ENCODE measurements at regions not wholly inside any gene's neighbourhood (a gene's known extent, or its start where the extent isn't known, plus 50 kb on each side); places are given as distances from the start of the nearest gene placed in this dataset.

GRCh38 chr3:157794771-157795170 lies 291.6 kb upstream of the VEPH1 start:
- no peak overlapping the region for H3K23ac ChIP-seq (ENCODE audit: insufficient read length)
- WGBS, 2 experiments (ENCODE audit: extremely low coverage in 1 of 2, insufficient coverage in 1 of 2, insufficient read length in 1 of 2, insufficient replicate concordance in 2 of 2, low coverage in 1 of 2, low lambda C conversion rate in 2 of 2, missing lambda C conversion rate in 1 of 2) = 95% methylated on average over 1 of the region's 1 CpG; no CpG with 5 or more reads in 1 of the 2 experiments
- H3K79me1 ChIP-seq (ENCODE audit: low read depth, low read length) = no peaks in the 10 kb centered on the region
- no peak overlapping the region for H2BK120ac ChIP-seq (replicated peaks; ENCODE audit: low read depth, low read length)
- DNase-seq (ENCODE audit: low read depth in 1 of 2, low spot score in 2 of 2) (no peak), FAIRE-seq (no peak)
- H3K9me3 ChIP-seq (ENCODE audit: insufficient read depth in 2 of 2, low read depth in 1 of 2, low read length in 1 of 2) = no peaks in the 10 kb centered on the region
- H3K27me3 ChIP-seq (replicated peaks in 1 of 4; ENCODE audit: control insufficient read depth in 3 of 4, extremely low read depth in 1 of 4, insufficient read depth in 3 of 4, low read length in 3 of 4) = 0 out of 7 replicates have a peak, but pooled peaks cover 0 to 2% (median 0%) of the 10 kb centered on the region in 4 experiments
- TF ChIP-seq EGR1 (IDR thresholded peaks at IDR 0.05; ENCODE audit: borderline replicate concordance, low read depth, low read length) = no peak
- no peak for TF ChIP-seq POLR2AphosphoS5 (IDR thresholded peaks at IDR 0.05; ENCODE audit: low read depth, low read length)
- no peak for TF ChIP-seq JUND (IDR thresholded peaks at IDR 0.05; ENCODE audit: low read length)
- TF ChIP-seq CREB1 (IDR thresholded peaks at IDR 0.05) = no peak
- no peak for TF ChIP-seq KDM4A (IDR thresholded peaks at IDR 0.05; ENCODE audit: low read depth, low read length, severe bottlenecking)
- TF ChIP-seq CHD1 (IDR thresholded peaks at IDR 0.05; ENCODE audit: low read depth, low read length) = no peak
- no peak for TF ChIP-seq BCL11A (IDR thresholded peaks at IDR 0.05; ENCODE audit: low read depth in 2 of 2, low read length in 2 of 2)
- no peak for TF ChIP-seq ATF3 (IDR thresholded peaks at IDR 0.05; ENCODE audit: insufficient read depth, low read depth, low read length)
- no peaks in the 10 kb centered on the region for H4K20me1 ChIP-seq (replicated peaks in 1 of 2; ENCODE audit: control insufficient read depth in 1 of 2, insufficient read depth in 2 of 2, low read length in 2 of 2)
- H3K14ac ChIP-seq (ENCODE audit: insufficient read length) = no peak overlapping the region
- ChIA-PET CTCF (ENCODE audit: partially characterized antibody) (interaction anchor here (1.3 kb wide), 1 partner anchor 188 kb away, joined by 4 read pairs; no protein-coding TSS in a partner anchor), POLR2A (ENCODE audit: partially characterized antibody) (no interaction called here)
- H3K4me3 ChIP-seq (ENCODE audit: extremely low read depth in 1 of 4, insufficient read depth in 2 of 4, low read depth in 3 of 4, low read length in 4 of 4) = no peak overlapping the region
- H2BK12ac ChIP-seq (ENCODE audit: low read depth, low read length) = no peak overlapping the region
- no peak overlapping the region for H2AFZ ChIP-seq (ENCODE audit: low read length)
- no peak overlapping the region for H2AK5ac ChIP-seq (ENCODE audit: low read depth, low read length)
- H2BK20ac ChIP-seq (ENCODE audit: low read length) = no peak overlapping the region
- H3K18ac ChIP-seq (ENCODE audit: extremely low read depth, low read length) = no peak overlapping the region
- H4K91ac ChIP-seq (replicated peaks; ENCODE audit: insufficient read length, low read length) = no peak overlapping the region
- H3K4ac ChIP-seq (replicated peaks; ENCODE audit: insufficient read length, low read depth, low read length) = no peak overlapping the region
- no peaks in the 10 kb centered on the region for H3K36me3 ChIP-seq (ENCODE audit: control insufficient read depth in 2 of 4, insufficient read depth in 4 of 4, low read length in 3 of 4)
- H3K4me2 ChIP-seq (ENCODE audit: insufficient read depth in 1 of 2, low read depth in 2 of 2, low read length in 2 of 2) = no peak overlapping the region
- H3K9ac ChIP-seq (replicated peaks in 1 of 4; ENCODE audit: extremely low read depth in 1 of 4, low read depth in 3 of 4, low read length in 3 of 4) = no peak overlapping the region
- H3K56ac ChIP-seq (replicated peaks; ENCODE audit: insufficient read length, low read depth, low read length) = no peak overlapping the region
- H2BK5ac ChIP-seq (ENCODE audit: low read depth, low read length) = no peak overlapping the region
- H2BK15ac ChIP-seq (ENCODE audit: low read length) = no peak overlapping the region
- no peaks in the 10 kb centered on the region for H3K79me2 ChIP-seq (ENCODE audit: control insufficient read depth in 1 of 2, insufficient read depth in 2 of 2, low read length in 2 of 2)
- H3K23me2 ChIP-seq (ENCODE audit: low read depth, low read length) = no peaks in the 10 kb centered on the region
- H3K27ac ChIP-seq (ENCODE audit: low read depth, low read length) = no peak overlapping the region
- H4K5ac ChIP-seq (ENCODE audit: insufficient read length, low read depth, low read length) = no peak overlapping the region
- H4K8ac ChIP-seq (ENCODE audit: extremely low read depth, insufficient read depth, low read length) = no peak overlapping the region
- H3K4me1 ChIP-seq (replicated peaks in 1 of 4; ENCODE audit: control insufficient read depth in 3 of 4, insufficient read depth in 4 of 4, low read length in 3 of 4) = no peaks in the 10 kb centered on the region; a peak in 1 of 7 replicates
